MCF 10A (cell line): ENCODE measurements at regions not wholly inside any gene's neighbourhood (a gene's known extent, or its start where the extent isn't known, plus 50 kb on each side); places are given as distances from the start of the nearest gene placed in this dataset.

Experiments
- BruUV-seq: library from RNA; stranded (reverse); fragments of 400-500 nt; replicated peaks from 2 replicates; lab custom pipeline; 2021; lab: Mats Ljungman, UMichigan
- CTCF ChIA-PET: fragments of 300-600 bp; sonication (Branson Sonifier 250); formaldehyde crosslinking; extraction: SDS; loops from one replicate; lab custom pipeline; 2021; ENCODE audit warnings: antibody characterized with exemption, inconsistent platforms; lab: Yijun Ruan, JAX
- POLR2A ChIA-PET: fragments of 300-600, 350-650 bp; sonication (Branson Sonifier 250); formaldehyde crosslinking; extraction: SDS; loops from one replicate; lab custom pipeline; 2020; ENCODE audit warnings: antibody characterized with exemption, inconsistent platforms; lab: Yijun Ruan, JAX
- DNase-seq: peaks from one replicate; pipeline ENCODE4 v3.0.0-alpha.2; 2018; ENCODE audit not compliant: unreplicated experiment
- H3K27ac Mint-ChIP-seq: one replicate; pipeline ENCODE4 v1.8.0; 2022; ENCODE audit warnings: mild to moderate bottlenecking, low read depth, mixed read lengths; ENCODE audit not compliant: unreplicated experiment
- H3K27me3 Mint-ChIP-seq: one replicate; pipeline ENCODE4 v1.8.0; 2022; ENCODE audit warnings: mixed read lengths; ENCODE audit not compliant: insufficient read depth, unreplicated experiment
- H3K36me3 Mint-ChIP-seq: one replicate; pipeline ENCODE4 v1.8.0; 2022; ENCODE audit warnings: mild to moderate bottlenecking, moderate library complexity, mixed read lengths; ENCODE audit not compliant: insufficient read depth, unreplicated experiment
- H3K4me1 Mint-ChIP-seq: one replicate; pipeline ENCODE4 v1.8.0; 2022; ENCODE audit warnings: mixed read lengths; ENCODE audit not compliant: insufficient read depth, unreplicated experiment
- H3K4me3 Mint-ChIP-seq: one replicate; pipeline ENCODE4 v1.8.0; 2022; ENCODE audit warnings: mild to moderate bottlenecking, moderate library complexity, mixed read lengths; ENCODE audit not compliant: unreplicated experiment
- H3K9me3 Mint-ChIP-seq: one replicate; pipeline ENCODE4 v1.8.0; 2022; ENCODE audit warnings: mixed read lengths; ENCODE audit not compliant: unreplicated experiment
- CTCF ChIP-seq: fragments of 200-600 bp; IDR thresholded peaks from one replicate; pipeline ENCODE4 v1.8.0; 2022; ENCODE audit warnings: antibody characterized with exemption, mild to moderate bottlenecking; ENCODE audit not compliant: unreplicated experiment
- intact Hi-C: fragments of 100-400 bp; cut with micrococcal nuclease; formaldehyde crosslinking; loops from 2 replicates; pipeline ENCODE4 v1.14.1; 2022

DNA sequence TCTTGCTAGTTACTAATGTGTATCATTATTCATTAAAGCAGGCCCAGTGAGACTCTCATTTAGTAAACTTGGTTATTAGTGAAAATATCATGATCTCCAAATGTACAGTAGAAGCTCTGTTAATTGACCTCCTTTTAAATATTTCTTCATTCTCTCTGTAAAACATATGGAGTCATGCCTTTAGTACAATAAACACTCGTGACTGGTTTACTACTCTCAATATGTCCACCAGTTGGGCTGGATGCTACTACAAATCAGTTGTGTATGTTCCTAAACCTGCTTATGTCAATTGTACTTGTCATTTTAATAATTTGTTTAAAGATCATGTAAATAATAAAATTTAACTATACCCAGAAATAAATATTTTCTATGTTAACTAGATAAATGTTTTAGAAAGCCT is 68.6 kb upstream of the COMTD1 start:
- H3K27me3 Mint-ChIP-seq = no peaks in the 10 kb centered on the region
- POLR2A ChIA-PET = no interaction called here
- CTCF ChIA-PET = interaction anchor here (0.6 kb wide), 1 partner anchor 74 kb away, joined by 4 read pairs; no protein-coding TSS in a partner anchor
- H3K4me3 Mint-ChIP-seq = no peak overlapping the region
- DNase-seq = no peak
- no TSS peak for BruUV-seq
- H3K4me1 Mint-ChIP-seq = no peaks in the 10 kb centered on the region
- no peak for TF ChIP-seq CTCF
- no peak overlapping the region for H3K27ac Mint-ChIP-seq
- no peaks in the 10 kb centered on the region for H3K36me3 Mint-ChIP-seq
- intact Hi-C loops = no loop called here
- H3K9me3 Mint-ChIP-seq = peaks cover 22% of the 10 kb centered on the region

- Mint-ChIP-seq H3K9me3 (peaks cover 22% of the 10 kb centered on the region), H3K27me3 (no peaks in the 10 kb centered on the region), H3K4me1 (no peaks in the 10 kb centered on the region), H3K36me3 (no peaks in the 10 kb centered on the region), H3K27ac (no peak overlapping the region), H3K4me3 (no peak overlapping the region)
- no peak for DNase-seq
- ChIA-PET POLR2A (no interaction called here), CTCF (no interaction called here)
- no TSS peak for BruUV-seq
- intact Hi-C loops = no loop called here
- TF ChIP-seq CTCF = no peak
Observed at GRCh38 chr10:75303045-75303777, 67.5 kb upstream of the COMTD1 start.

- POLR2A ChIA-PET = no interaction called here
- CTCF ChIA-PET = no interaction called here
- H3K9me3 Mint-ChIP-seq = peaks cover 22% of the 10 kb centered on the region
Observed at GRCh38 chr10:75302029-75302428, 66.3 kb upstream of the COMTD1 start.

More at GRCh38 chr10:75302029-75302428, 66.3 kb upstream of the COMTD1 start:
- no peak for TF ChIP-seq CTCF
- intact Hi-C loops = no loop called here
- H3K36me3 Mint-ChIP-seq = no peaks in the 10 kb centered on the region
- H3K4me3 Mint-ChIP-seq = no peak overlapping the region
- no peaks in the 10 kb centered on the region for H3K27me3 Mint-ChIP-seq
- H3K4me1 Mint-ChIP-seq = no peaks in the 10 kb centered on the region
- H3K27ac Mint-ChIP-seq = no peak overlapping the region
- no peak for DNase-seq
- BruUV-seq = no TSS peak
